ENCODE measurements at regions not wholly inside any gene's neighbourhood (a gene's known extent, or its start where the extent isn't known, plus 50 kb on each side); places are given as distances from the start of the nearest gene placed in this dataset.
"Not testable (repeated sequence)": the region's sequence is repeated elsewhere in the genome, so short reads cannot be mapped to it uniquely, and the experiment has no call there.

DNA sequence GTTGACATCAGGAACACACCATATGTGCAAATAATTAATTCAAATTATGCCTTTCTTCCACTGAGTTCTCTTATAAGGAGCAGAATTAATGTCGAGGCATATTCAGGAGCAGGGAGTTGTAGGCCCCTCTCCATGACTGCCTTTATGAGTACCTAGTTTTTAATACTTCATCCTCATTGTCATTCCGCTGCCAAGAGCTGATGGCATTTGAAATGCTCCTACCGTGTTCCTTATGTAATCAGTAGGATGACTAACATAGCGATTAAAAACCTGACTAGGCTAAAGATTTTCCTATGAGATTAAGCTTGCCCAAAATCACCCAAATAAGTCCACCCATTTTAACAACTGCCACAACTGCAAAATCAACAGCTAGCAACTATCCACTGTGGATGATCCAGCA is 220.6 kb downstream of the DHX15 start:
- DNase-seq = no peak

- DNase-seq = no peak
Observed at GRCh38 chr4:24352112-24352511, 232.2 kb downstream of the DHX15 start.

- DNase-seq = not testable (repeated sequence)
Observed at GRCh38 chr4:24349168-24349996, 235.0 kb downstream of the DHX15 start.

GRCh38 chr4:24339260-24339659 is 245.1 kb downstream of the DHX15 start:
- DNase-seq = no peak

DNA sequence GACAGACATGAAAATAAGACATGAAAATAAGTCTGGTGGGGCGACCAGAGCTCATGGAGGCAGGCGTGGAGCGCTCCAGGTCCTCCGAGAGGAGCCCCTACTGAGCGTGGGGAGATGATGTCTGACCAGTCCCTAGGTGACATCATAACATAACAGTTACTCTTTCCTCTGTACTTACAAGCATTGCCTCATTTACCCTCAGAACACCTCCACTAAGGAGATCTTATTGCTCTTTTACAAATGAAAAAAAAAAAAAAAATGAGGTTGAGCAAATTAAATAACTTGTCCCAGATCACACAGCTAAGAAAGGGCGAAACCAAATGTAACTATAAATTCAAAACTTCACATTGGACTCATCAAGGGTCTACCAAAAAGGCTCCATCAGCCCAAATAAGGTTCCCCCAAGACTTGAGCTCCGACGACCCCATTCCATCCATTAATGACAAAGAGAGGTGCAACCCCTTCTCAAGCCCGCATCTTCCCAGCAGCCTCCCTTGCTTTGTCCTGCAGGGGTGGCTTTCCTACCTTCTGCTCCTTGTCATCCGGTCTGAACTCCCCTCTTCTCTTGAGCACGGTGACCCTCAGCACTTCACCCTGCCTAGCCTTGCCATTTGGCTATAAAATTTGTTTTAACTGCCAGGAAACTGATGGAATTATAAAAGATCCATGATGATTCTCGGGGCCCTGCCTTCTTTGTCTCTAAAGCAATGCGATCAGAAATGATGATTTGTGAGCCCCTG is 246.7 kb downstream of the DHX15 start:
- DNase-seq = no peak

- DNase-seq = no peak
Observed at GRCh38 chr4:24335616-24336015, 248.7 kb downstream of the DHX15 start.

- no peak for DNase-seq
Observed at GRCh38 chr4:24334906-24335305, 249.4 kb downstream of the DHX15 start.

GRCh38 chr4:24330573-24330972 is 253.8 kb downstream of the DHX15 start:
- no peak for DNase-seq

GRCh38 chr4:24330172-24330571 is 254.2 kb downstream of the DHX15 start:
- DNase-seq = no peak

GRCh38 chr4:24328711-24329110 is 255.6 kb downstream of the DHX15 start:
- no peak for DNase-seq

- DNase-seq = no peak
Observed at GRCh38 chr4:24328310-24328709, 256.0 kb downstream of the DHX15 start.

- DNase-seq = no peak
Observed at GRCh38 chr4:24322995-24323394, 261.4 kb downstream of the DHX15 start.

DNA sequence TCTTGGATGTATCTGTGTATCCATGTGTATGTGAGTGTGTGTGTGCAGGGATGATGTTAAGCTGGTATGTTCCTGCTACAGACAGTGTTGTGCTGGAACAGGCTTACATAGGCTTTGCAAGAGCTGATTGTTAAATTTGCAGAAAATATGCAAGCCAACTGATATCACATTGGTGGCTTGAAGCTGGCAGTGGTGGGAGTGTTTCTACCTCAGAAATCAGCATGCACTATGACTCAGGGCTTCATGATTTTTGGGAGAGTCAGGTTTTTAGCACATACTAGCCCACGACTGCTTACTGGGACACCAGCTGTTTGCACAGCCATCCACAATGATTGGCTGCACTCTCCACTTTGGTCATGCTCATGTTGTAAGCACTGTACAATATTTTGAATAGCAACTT is 261.8 kb downstream of the DHX15 start:
- no peak for DNase-seq

DNA sequence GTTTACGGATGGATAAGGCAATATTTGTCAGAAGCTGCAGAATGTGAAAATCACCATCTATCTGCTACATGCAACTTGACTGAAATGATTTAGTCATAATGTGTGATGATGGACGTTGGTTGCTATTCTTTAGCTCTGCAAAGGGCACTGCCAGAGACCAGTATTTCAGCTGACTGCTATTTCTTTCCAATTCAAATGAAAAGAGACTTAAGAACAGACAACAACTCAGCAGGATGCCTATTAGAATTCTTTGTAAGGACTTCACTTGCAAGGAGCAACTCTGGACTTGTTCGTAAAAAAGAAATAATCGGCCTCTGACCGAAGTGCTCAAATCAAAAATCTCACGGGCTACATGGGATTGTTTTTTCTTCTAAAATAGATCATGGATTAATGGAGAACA is 262.7 kb downstream of the DHX15 start:
- DNase-seq = no peak

DNA sequence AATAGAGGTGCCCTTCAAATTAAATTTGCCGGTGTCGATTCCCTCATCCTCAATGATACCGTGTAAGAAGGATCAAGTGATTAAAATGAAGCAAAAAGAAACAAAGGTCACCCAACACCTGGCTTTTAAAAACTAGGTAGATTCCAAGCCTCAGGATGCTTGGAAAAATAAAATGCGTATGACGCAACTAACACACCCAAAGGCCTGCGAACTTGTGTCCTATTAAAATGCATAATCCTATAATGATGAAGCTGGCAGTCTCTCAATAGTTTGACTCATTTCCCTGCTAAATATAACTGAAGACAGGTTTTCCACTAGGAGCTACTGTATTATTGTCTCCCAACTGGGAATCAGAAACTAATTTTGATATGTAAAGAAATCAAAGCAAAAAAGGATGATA is 263.2 kb downstream of the DHX15 start:
- peak; percentile 55 for DNase-seq

- no peak for DNase-seq
Observed at GRCh38 chr4:24319387-24319786, 265.0 kb downstream of the DHX15 start.

DNA sequence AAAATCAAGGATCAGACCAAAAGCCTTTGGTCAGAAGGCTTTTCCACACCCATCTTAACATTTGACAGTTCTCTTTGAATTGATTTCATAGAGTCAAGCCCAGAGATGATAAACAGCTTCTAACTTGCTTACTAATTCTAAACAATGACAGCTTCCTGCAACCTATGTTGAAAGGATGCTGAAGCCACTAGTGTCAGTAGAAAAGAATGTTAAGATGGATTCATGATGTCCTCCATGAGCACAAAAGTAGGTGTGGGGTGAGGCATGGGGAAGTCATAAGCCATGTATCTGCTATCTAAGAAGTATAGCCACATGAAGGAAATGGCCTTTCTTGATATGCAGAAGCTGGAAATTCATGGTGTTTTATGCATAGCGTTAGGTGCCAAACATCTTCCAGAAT is 269.3 kb downstream of the DHX15 start:
- DNase-seq = no peak

GRCh38 chr4:24312261-24312913 is 272.0 kb downstream of the DHX15 start:
- DNase-seq = no peak

GRCh38 chr4:24303926-24304325 is 280.4 kb downstream of the DHX15 start:
- no peak for DNase-seq

GRCh38 chr4:24298911-24299310 is 285.4 kb downstream of the DHX15 start:
- DNase-seq = no peak

DNA sequence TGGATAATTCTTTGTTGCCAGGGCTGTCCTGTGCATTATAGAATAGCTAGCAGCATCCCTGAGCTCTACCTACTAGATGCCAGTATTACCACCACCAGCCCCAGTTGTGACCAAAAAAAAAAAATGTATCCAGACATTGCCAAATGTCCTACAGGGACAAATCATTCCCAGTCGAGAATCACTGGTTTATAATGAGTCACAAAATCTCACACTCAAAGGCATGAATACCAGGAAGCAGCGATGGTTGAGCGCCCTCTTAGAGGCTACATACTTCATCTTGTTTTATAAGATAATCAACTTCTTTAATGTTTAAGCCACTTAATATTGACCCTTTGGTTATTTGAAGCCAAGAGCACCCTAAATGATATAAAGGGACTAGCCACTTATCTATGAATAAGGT is 297.3 kb downstream of the DHX15 start:
- no peak for DNase-seq

DNA sequence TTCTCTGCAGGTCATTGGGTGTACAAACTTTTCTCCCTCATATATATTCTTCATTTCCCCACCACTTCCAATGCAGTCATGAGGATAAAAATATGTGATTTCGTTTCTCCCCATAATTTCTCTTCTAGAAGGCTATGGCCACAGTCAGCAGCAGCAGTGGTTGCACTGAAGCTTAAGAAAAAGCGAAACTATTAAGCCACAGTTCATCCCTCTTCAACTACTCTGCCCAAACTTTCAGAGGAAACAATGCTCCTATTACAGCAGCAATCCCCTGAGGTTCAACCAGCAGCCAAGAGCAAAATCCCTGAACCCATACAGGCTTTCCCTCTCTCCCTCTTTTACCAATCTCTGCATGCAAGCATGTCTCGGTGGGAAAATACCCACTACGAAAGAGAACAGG is 298.6 kb downstream of the DHX15 start:
- no peak for DNase-seq

- no peak for DNase-seq
Observed at GRCh38 chr4:24282446-24282845, 301.9 kb downstream of the DHX15 start.

GRCh38 chr4:24279911-24280375 is 304.4 kb downstream of the DHX15 start:
- DNase-seq = no peak
